EL (cell line): ENCODE measurements at regions not wholly inside any gene's neighbourhood (a gene's known extent, or its start where the extent isn't known, plus 50 kb on each side); places are given as distances from the start of the nearest gene placed in this dataset.

Experiments used
- DNase-seq: peaks from one replicate; pipeline ENCODE4 v3.0.0-alpha.2; 2016

- DNase-seq = no peak
These were observed 581.4 kb downstream of the USP25 start for GRCh38 chr21:16311229-16311628.

- no peak for DNase-seq
These were observed 582.5 kb downstream of the USP25 start for GRCh38 chr21:16312321-16312720.

DNA sequence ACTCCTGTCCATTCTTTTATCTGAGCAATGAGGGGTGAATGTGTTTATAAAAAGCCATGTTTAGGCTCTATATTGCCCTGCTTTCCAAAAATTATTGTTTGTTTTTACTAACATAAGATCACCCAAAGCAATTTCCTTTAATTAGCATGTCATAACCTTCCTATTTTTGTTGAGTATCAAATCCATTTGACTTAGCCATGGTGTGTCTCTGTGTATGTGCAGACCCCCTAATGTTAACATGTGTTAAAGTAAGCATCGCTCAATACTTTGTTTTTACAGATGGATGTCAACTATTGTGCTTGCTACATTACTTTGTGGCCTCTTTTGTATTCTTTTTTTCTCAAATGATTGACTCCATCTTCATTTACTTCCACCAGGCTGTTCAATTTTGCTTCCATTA, 585.4 kb downstream of the USP25 start:
- no peak for DNase-seq

DNA sequence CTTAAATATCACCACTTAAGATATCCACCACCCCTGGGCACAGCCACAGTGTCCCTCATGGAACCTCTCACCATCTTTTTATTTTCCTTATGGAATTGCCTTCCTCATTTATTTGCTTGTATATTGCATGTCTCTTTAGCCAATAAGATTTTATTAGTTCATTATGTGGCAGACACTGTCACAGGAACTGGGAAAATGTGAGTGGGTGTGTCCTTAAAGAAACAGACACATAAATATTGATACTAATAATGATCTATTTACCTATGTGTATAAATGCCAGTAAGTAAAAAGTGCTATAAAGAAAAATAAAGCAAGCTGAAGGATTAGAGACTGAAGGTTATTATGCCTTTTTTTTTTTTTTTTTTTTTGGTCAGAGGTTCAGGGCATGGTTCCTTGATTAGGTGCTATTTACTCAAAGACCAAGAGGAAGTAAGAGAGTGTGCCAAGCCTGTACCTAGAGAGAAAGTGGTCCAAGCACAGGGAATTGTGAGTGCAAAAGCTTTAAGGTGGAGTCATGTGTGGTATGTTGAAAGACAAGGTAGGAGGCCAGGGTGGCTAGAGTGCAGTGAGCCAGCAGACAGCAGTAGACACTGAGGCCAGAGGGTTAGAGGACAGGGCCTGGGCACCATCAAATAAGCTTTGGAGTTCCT, 589.0 kb downstream of the USP25 start:
- DNase-seq = no peak

DNA sequence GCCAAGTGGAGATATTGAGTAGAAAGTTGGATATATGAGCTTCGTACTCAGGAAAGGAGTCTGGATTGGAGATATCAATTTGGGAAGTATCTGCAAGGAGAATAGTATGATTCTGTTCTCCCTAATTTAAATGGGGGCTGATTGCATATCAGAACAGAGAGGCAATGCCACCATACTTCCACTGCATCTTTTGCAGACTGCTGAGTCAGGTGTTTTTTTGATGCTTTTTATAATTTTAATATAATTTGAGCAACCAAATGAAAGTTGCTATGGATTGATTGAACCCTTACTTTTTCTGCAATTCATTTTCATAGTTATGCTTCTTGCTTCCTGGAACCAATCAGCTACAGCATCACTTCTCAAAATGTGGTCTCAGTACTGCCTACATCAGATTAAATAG, 590.3 kb downstream of the USP25 start:
- DNase-seq = no peak

DNA sequence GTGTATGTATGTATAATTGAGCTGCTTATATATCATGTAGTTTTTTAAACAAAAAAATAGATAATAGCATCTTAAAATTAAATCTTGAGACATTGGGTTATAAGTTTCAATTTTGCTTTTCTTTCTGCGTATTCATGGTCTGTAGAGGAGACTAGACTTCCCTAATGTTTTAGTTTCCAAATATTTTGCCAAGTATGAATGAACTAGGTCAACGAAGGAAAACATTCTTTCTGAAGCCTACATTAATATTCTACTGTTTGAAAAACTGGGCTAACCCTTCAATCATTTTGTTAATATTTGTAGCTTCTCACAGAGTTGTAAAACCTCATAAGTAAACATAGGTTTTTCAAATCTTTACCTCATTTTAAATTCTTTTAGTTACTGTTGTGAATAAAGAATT, 592.7 kb downstream of the USP25 start:
- no peak for DNase-seq

DNA sequence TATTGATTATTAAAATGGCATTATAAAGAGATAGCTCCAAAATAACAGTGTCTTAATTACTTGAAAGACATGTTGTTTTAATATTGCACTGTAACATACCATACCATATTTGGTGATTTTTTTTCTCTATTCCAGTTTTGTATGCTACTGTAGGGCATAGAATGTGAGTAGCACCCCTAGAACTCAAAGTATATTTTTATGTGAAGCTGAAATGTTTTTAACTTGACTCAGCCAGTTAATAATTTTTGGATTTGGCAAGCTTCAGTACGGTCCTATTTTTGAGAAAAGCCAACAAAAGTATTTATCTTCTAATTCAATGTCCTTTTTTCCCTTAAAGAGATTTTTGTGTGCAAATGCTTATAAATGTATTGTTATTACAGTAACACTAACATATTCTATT, 593.8 kb downstream of the USP25 start:
- peak; percentile 38 for DNase-seq

GRCh38 chr21:16324630-16325029, 594.8 kb downstream of the USP25 start:
- no peak for DNase-seq

DNA sequence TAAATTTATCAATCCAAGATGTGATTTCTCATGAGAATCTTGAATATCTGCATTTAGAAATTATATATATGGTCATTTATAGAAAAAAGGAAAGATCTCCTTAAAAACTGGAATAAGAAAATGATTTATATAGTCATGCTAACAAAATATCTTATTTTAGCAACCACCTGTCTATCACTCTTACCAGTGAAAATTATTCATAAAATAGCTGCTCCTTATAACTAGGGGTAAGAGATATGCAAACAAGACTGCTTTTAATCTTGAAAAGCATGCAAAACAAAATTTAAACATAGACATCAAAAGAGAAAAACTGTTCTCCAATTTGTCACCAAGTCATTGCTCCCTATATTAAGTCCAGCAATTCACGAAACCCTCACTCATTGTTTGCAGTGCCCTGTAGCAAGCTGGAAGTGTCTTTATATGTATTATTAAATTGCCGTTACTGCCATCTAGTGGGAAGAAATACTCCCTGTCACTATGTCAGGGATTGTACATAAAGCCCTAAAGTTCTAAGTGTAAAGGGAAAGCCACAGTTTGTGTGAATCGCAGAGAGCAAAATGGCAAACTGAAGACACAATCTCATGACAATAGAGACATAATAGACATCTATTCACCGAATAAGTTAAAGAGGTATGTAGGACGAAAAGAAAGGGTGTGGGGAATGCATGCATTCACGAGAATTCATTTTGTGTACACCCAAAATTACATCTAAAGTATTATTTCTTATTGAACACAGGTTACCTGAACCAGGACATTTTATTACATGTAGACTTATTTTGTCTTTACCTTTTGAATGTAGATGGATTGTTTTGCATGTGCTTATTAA, 600.5 kb downstream of the USP25 start:
- peak; percentile 73 for DNase-seq

DNA sequence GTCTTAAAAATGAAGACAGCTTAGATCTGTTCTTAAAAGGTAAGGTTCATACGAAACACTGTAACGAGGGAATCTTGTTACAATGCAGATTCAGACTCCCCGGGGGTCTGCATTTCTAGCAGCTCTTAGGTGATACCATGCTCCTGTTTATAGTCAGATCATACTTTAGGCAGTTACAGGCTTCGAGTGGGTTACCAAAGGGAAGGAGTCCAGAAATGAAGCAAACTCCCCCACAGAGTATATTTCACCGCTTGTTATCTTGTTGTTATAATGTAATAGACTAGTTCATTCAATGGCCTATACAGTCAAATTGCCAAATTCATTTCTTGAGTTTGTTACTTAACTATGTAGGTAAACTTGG, 601.1 kb downstream of the USP25 start:
- DNase-seq = no peak

DNA sequence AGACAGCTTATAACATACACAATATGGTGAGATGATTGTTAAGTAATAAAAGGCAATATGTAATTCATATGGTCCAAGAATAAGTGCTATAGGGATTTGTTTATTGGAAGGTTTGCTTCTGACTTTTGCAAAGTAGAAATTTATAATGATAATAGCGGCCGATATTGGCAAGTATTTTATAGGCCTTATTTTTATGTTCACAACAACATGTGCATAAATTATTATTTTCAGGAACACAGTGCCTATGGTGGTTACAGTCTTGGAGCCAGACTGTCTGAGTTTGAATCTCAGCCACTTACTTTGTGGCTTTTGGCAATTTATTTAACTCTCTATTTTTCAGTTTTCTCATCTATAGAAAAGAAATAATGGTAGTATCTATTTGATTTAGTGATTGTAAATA, 607.5 kb downstream of the USP25 start:
- no peak for DNase-seq

GRCh38 chr21:16342932-16343331, 613.1 kb downstream of the USP25 start:
- no peak for DNase-seq

DNA sequence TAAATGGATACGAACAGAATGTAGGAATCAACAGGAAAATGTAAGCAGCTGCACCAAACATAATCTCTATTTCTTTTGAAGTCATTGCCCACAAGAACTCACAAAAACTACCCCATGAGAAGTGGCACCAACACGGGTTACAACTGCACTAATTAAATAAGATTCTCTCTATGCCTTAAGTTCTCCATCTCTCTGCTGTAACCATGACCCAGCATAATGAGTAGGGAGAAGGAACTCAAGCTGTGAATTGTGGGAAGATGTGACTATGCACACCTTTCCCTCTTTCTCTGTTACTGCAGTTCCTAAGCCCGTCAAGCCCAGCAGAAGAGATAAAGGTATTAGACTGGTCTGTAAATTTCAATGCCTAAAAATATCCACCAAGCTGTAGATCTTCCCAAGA, 614.0 kb downstream of the USP25 start:
- DNase-seq = no peak

DNA sequence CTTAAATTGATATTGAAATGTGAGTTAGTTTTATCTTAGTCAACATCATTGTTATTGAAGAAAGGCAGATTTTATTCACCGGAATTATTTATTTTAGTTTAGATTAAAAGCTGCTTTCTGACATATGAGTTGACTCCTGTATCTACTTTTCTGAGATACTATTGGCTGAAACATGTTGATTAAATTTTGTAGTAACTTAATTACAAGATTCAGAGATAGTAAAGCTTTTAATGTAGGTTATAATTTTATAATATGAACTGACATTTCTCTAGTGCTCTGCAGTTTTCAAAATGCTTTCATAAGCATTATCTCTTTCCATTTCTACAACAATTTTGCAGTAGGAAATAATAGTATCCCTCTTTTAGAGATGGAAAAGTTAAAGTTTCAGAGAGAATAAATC, 616.0 kb downstream of the USP25 start:
- DNase-seq = no peak

- no peak for DNase-seq
These were observed 617.4 kb downstream of the USP25 start for GRCh38 chr21:16347223-16347622.

GRCh38 chr21:16353764-16354163, 624.0 kb downstream of the USP25 start:
- no peak for DNase-seq

- no peak for DNase-seq
These were observed 628.2 kb downstream of the USP25 start for GRCh38 chr21:16357994-16358393.

- no peak for DNase-seq
These were observed 629.0 kb downstream of the USP25 start for GRCh38 chr21:16358784-16359183.

DNA sequence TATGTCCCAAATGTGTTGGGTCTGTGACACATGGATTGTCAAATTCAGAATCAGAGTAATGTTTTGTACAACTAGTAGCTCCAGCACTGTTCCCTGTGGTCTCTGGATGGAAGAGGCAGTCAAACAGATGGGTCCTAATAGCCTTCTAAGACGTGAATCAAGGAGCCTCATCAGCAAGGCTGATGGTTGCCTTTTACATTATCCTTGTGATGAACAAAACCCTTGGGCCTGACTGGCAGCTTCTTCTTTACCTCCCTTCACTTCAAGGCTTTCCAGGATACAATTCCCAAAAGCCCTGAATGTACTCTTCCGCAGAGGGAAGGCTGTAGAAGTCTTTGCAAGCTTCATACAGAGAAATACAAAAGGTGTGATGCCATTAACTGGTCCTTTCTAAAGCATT, 633.3 kb downstream of the USP25 start:
- DNase-seq = no peak

DNA sequence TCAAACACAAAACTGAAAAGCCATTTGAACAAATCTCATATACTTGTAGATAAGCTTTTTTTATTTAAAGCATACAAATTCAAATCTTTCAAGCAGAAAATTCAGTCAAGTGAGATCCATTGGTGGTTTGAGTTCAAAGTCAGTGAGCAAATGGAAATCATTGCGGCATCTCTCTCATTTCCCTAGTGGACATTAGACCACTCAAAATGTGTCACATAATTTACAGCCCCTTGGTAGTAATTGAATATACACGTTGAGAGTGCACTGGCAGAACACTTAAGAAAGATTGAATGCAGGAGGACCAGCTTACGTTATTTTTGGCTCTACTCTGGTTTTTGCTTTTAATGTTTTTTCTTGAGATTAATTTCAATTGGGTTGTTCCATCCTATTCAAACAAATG, 633.7 kb downstream of the USP25 start:
- no peak for DNase-seq

DNA sequence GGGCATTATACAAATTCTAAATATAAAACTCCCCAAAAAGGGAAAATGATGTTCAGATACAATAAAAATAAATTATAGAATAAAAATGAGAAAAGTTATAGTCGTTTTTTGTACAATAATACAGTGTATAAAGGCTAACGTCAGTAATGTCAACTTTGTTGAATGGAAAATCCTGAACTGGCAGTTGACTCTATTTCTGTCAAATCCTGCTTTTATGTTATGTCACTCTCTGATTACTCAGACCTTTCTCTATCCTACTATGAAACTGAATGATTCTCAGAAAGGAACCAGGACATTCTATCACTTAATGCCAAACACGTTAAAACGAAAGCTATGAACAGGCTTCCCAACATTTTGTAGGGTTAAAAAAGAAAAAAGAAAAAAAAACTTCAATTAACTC, 636.4 kb downstream of the USP25 start:
- DNase-seq = no peak

DNA sequence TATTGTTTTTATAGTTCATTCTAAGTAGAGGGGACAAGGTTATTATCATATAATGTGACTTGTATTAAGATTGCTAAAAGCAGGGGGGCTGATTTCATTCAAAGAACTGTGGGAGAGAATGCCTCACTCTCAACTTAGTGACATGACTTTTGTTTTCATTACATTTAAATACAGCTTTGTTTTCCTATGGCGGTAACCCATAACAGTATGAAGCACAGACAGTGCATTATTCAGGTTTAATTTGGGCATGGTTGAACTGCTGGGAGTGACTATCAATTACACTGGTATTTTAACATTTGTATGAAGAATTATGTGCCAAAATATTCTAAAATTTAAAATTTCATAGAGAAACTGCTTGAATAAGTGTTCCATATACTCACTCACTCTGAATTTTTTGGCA, 637.3 kb downstream of the USP25 start:
- DNase-seq = no peak

GRCh38 chr21:16370186-16370585, 640.4 kb downstream of the USP25 start:
- no peak for DNase-seq

DNA sequence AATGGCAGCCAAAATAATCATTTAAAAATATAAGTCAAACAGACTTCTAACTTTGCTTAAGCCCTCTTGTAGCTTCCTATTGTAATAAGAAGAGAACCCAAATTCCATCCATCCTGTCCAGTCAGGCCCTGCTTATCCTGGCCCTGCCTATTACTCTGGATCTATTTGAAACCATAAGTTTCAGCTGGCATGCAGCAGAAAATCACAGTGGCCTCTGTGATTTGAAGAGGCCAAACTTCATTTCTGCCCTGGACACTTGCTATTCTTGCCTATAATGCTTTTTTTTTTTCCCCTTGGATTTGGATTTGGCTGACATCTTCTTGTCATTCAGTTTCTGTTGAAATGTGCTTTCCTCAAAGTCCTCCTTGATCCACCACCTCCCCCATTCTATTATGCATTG, 642.8 kb downstream of the USP25 start:
- no peak for DNase-seq

DNA sequence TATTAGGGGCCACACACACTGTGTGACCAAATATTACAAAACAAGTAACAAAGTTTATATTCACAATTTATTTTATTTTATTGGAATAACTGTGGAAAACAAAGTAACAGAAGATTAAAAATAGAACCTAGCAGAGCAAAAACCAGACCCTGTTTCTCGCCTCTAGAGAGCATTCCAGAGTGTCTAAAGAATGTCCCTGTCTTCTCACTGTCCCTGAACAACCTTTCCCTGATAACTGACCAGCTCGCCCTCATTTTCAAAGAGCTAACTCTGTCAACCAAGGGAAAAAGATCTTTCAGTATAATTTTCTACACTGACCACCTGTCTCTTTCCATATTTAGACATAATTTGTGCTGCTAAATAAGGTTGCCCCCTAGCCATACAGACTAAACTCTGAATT, 646.9 kb downstream of the USP25 start:
- no peak for DNase-seq
